ENCODE measurements at regions not wholly inside any gene's neighbourhood (a gene's known extent, or its start where the extent isn't known, plus 50 kb on each side); places are given as distances from the start of the nearest gene placed in this dataset.

- TF ChIP-seq PRDM15 (CRISPR knock-in tag; IDR thresholded peaks at IDR 0.05) = no peak
- TF ChIP-seq BMI1 (IDR thresholded peaks at IDR 0.05; ENCODE audit: borderline replicate concordance) = no peak
- no peak for TF ChIP-seq NFYB (IDR thresholded peaks at IDR 0.05; ENCODE audit: insufficient read depth, low read depth, low read length)
- TF ChIP-seq BHLHE40 (IDR thresholded peaks at IDR 0.05; ENCODE audit: borderline replicate concordance in 1 of 2, low read depth in 2 of 2, low read length in 1 of 2) = no peak
- TF ChIP-seq BCL11A (IDR thresholded peaks at IDR 0.05; ENCODE audit: low read depth, low read length) = no peak
- TF ChIP-seq RFX5 (IDR thresholded peaks at IDR 0.05; ENCODE audit: low read depth, low read length) = no peak
Measured at GRCh38 chr11:33997584-33998251, 53.8 kb upstream of the CAPRIN1 start (continued).
